ENCODE measurements at regions not wholly inside any gene's neighbourhood (a gene's known extent, or its start where the extent isn't known, plus 50 kb on each side); places are given as distances from the start of the nearest gene placed in this dataset.

GRCh38 chr1:70892140-70892539 lies 155.5 kb downstream of the PTGER3 start:
- Histone ChIP-seq H3K14ac (ENCODE audit: insufficient read depth, low read length) (no peak overlapping the region), H3K23ac (ENCODE audit: insufficient read length, low read depth, low read length) (no peak overlapping the region), H3K9me3 (ENCODE audit: control insufficient read depth, low read depth, low read length) (no peaks in the 10 kb centered on the region), H3K27ac (ENCODE audit: insufficient read length, low read depth, low read length) (no peak overlapping the region), H2AFZ (ENCODE audit: low read length) (no peak overlapping the region), H2AK5ac (ENCODE audit: insufficient read length, low read length) (no peak overlapping the region), H3K4me2 (ENCODE audit: insufficient read depth, insufficient read length, low read length) (no peak overlapping the region), H3K23me2 (ENCODE audit: insufficient read length, low read depth, low read length, poor library complexity, severe bottlenecking) (no peaks in the 10 kb centered on the region), H3K79me2 (ENCODE audit: insufficient read depth, low read length) (no peaks in the 10 kb centered on the region), H3T11ph (ENCODE audit: low read length) (no peak overlapping the region), H2BK20ac (ENCODE audit: low read depth, low read length, poor library complexity, severe bottlenecking) (no peak overlapping the region), H4K20me1 (ENCODE audit: control insufficient read depth, insufficient read depth, insufficient read length) (no peaks in the 10 kb centered on the region), H2BK15ac (ENCODE audit: low read depth, low read length) (no peak overlapping the region), H2BK12ac (ENCODE audit: insufficient read length, low read depth, low read length) (no peak overlapping the region), H3K4me1 (ENCODE audit: insufficient read depth, low read length) (peaks cover 5% of the 10 kb centered on the region; the same call in 1 of the 2 replicates), H4K8ac (replicated peaks; ENCODE audit: insufficient read length, low read depth, low read length) (no peak overlapping the region), H3K56ac (ENCODE audit: insufficient read length, low read depth, low read length) (no peak overlapping the region), H3K27me3 (ENCODE audit: insufficient read depth, low read length) (no peaks in the 10 kb centered on the region), H3K9ac (ENCODE audit: extremely low read depth, insufficient read length, low read length) (no peak overlapping the region), H3K18ac (ENCODE audit: insufficient read length, low read depth, low read length) (no peak overlapping the region), H2BK5ac (ENCODE audit: insufficient read length, low read length) (no peak overlapping the region), H3K79me1 (ENCODE audit: insufficient read depth, low read depth, low read length, poor library complexity, severe bottlenecking) (no peaks in the 10 kb centered on the region), H3K4ac (ENCODE audit: low read depth, low read length) (no peak overlapping the region), H2BK120ac (ENCODE audit: low read depth, low read length, poor library complexity, severe bottlenecking) (no peak overlapping the region), H4K91ac (ENCODE audit: insufficient read length, low read depth, low read length) (no peak overlapping the region), H4K5ac (ENCODE audit: insufficient read length, low read depth, low read length) (no peak overlapping the region)
- TF ChIP-seq CTCF (conservative IDR thresholded peaks at IDR 0.05), result no peak
- no CpG with 5 or more reads among the region's 2 CpGs for WGBS (ENCODE audit: extremely low coverage, insufficient read length, low lambda C conversion rate)
- no peaks in the 10 kb centered on the region for H3K36me3 Mint-ChIP-seq (ENCODE audit: insufficient read depth in 1 of 3, low read depth in 3 of 3)
- no peak for DNase-seq
- H3K4me3 Mint-ChIP-seq, result no peak overlapping the region
- H3K9me3 Mint-ChIP-seq, result no peaks in the 10 kb centered on the region
- H3K27ac Mint-ChIP-seq, result no peak overlapping the region
- no peaks in the 10 kb centered on the region for H3K27me3 Mint-ChIP-seq (ENCODE audit: low read depth)
- peaks cover 13 to 25% of the 10 kb centered on the region in 2 experiments for H3K4me1 Mint-ChIP-seq

All from H9 (cell line).